TTC549 (cell line): ENCODE measurements at regions not wholly inside any gene's neighbourhood (a gene's known extent, or its start where the extent isn't known, plus 50 kb on each side); places are given as distances from the start of the nearest gene placed in this dataset.

ENCODE experiments used
- FAIRE-seq: peaks from 2 replicates; lab custom pipeline; 2012; peaks lifted over from hg19 to GRCh38; lab: Jason Lieb, UNC

DNA sequence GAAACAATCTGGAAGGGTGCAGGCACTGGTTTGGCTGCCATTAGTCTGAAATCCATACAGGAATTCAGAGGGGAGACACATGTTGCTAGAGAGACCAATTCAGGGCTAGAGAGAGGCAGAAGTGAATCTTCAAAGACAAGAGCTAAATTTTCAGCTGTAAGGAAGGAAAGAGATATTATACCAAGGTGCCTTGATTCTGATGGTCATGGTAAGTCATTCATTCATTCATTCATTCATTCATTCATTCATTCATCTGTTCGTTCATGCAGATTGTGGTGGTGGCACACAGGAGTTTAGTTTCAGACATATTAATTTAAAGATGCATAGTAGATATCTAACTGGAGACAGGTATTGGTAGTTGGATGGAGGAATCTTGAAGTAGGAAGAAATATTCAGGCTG lies 1493.5 kb upstream of the TMEM132C start:
- FAIRE-seq = no peak

GRCh38 chr12:126776026-126776655 lies 1490.8 kb upstream of the TMEM132C start:
- FAIRE-seq = no peak

- no peak for FAIRE-seq
Measured at GRCh38 chr12:126780343-126780742, 1486.6 kb upstream of the TMEM132C start.

- FAIRE-seq = no peak
Measured at GRCh38 chr12:126781593-126781992, 1485.4 kb upstream of the TMEM132C start.

DNA sequence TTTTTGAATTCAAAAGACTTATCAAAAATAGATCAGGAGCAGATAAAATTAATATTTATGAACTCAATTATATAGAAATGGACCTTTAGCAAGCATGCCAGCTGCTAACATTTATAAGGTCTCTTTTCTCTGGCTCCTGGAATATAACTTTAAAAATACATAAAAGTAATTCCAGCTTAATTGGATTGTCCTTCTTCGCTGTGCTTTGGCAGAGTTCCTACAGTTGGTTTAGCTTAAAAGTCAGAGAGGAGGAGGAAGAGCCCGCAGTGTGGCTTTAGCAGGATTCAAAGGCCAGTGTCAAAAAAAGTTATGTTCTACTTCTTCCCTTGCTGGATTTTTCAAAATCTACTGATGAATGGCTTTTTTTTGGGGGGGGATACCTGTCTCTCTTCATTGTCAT lies 1484.9 kb upstream of the TMEM132C start:
- no peak for FAIRE-seq

GRCh38 chr12:126784328-126784921 lies 1482.5 kb upstream of the TMEM132C start:
- no peak for FAIRE-seq

DNA sequence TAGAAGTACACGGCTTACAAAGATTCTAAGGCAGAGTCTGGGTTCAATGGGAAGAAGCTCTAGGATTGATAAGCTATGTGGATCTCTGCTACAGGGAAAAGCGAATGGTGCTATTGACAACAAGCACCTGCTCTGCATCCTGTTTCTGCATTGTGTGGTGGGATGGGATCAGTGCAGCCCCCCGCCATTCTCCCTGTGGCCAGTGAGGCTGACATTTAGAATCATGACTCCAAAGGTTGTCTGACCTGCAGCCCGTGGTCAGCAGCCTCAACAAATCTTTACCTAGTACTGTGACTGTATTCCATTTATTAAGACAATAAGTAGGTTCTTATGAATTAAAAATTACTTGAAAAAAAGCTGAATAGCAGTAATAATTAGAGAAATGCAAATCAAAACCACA lies 1477.0 kb upstream of the TMEM132C start:
- FAIRE-seq = no peak

DNA sequence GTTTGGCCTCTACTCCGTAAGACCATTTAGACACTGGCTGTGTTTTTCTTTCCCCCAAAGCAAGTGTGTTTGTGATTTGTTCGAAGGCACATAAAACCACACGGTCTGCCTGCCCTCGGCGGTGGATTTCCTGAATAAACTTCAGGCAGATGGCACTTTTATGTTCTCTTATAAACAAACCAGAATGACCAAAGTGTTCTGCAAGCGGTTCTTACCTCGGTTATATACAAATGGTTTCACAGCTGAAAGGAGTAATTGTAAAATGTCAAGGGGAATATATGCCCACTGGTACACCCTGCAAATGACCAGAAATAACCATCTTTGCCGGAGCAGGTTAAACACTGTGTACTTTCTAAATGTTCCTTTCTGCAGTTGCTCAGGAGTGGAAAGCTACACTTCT lies 1475.8 kb upstream of the TMEM132C start:
- no peak for FAIRE-seq

DNA sequence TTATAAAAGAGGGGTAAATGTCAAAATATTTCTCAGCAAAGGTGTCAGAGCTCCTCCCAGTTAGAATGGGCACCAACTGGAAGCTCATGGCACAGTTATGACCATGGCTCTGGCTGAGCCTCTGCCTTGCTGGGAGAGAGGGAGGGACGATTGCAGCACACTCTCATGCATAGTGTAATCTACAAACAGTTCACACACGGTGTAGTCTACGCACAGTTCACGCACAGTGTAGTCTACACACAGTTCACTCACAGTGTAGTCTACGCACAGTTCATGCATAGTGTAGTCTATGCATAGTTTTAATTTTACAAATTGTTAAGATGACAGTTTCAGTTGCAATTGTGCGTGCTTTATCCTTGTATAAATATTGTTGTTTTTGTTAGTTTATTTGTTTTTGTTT lies 1474.6 kb upstream of the TMEM132C start:
- no peak for FAIRE-seq

DNA sequence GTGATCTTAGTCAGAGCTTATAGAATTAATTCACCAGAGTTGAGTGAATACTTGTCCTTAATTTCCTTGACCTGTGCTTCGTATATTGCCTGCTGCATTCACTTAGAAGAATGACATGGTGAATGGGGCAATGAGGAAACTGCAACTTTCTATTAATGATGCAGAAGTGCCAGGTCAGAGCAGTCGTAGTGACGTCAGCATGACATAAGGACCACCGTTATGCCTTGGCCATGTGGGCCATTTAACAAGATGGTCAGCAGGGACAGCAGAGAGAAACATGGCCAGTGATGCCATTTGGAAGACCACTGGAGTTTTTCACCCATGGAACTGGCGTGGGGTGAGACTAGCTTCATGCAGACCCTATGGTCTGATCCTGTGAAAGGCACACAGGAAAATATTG lies 1469.4 kb upstream of the TMEM132C start:
- no peak for FAIRE-seq

- no peak for FAIRE-seq
Measured at GRCh38 chr12:126798449-126798848, 1468.5 kb upstream of the TMEM132C start.

DNA sequence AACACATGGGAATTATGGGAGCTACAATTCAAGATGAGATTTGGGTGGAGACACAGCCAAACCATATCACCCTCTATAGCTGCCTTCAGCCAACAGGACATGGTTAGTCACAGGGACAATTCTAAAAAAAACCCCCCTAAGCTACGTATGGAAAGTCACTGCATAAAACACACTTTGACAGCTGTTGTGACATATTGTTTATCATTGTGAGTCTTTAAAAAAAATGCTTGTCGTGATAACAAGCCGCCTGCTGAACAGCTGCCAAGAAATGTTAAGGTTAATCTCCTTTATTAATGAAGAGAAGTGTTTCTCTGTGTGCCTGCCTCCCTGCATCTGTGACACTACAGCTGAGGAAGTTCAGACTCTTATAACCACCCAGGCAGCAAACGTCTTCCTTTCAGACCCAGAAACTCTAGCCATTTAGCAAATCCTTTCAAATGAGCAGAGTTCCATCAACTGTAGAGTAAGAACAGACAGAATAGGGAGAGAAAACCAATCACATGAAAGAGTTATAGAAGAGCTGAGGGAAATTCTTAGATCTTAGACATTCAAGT lies 1459.6 kb upstream of the TMEM132C start:
- no peak for FAIRE-seq

GRCh38 chr12:126811391-126811790 lies 1455.6 kb upstream of the TMEM132C start:
- no peak for FAIRE-seq

GRCh38 chr12:126819554-126819953 lies 1447.4 kb upstream of the TMEM132C start:
- no peak for FAIRE-seq

DNA sequence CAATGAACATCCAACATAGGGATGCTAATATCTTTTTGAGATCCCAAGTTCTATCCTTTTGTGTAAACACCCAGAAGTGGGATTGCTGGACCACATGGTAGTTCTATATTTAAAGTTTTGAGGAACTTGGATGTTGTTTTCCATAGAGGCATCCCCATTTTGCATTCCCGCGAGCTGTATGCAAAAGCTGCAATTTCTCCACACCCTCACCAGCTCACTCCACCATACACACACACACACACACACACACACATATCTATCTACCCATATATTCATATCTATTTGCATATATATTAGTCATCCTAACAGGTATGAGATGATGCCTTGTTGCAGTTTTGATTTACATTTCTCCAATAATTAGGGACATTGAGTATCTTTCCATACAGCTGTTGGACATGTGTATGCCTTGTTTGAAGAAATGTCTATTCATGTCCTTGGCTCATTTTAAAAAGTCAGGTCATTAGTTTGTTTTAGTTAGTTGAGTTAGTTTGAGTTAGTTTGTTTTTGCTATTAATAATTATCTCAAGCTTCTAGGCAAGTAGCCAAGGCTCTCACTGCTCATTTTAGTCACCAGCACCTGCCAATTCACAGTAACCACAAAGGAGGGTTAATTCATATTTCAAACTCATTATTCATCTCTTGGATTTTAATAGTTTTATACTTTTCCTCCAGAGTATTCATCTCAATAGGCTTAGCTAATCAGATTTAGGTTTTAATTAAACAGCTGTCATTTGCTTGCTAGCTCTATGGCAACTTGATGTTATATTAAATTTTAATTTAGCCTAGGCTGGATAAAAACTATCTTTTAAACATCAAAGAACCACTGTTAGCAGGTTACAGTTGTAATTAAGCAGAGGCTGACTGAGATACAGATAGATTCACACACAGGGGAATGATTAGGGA lies 1435.9 kb upstream of the TMEM132C start:
- FAIRE-seq = no peak

DNA sequence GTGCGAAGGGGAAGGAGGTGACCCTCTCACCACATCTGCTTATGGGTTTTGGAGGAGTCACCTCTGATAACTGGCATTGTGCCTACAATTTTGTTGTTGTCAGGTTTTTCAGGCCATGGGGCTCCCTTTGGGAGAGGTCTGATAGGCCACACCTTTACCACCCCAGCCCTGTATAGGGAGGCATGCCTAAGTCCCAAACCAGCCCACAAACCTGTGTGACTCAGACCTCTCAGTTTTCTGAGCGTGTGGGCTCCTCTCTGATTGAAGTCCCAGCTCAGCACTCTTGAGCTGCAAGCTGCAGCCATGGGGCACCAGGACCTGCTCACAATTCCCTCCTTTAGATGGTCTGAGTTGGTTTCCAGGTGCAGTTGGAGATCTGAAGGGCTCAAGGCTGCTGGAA lies 1429.3 kb upstream of the TMEM132C start:
- no peak for FAIRE-seq

DNA sequence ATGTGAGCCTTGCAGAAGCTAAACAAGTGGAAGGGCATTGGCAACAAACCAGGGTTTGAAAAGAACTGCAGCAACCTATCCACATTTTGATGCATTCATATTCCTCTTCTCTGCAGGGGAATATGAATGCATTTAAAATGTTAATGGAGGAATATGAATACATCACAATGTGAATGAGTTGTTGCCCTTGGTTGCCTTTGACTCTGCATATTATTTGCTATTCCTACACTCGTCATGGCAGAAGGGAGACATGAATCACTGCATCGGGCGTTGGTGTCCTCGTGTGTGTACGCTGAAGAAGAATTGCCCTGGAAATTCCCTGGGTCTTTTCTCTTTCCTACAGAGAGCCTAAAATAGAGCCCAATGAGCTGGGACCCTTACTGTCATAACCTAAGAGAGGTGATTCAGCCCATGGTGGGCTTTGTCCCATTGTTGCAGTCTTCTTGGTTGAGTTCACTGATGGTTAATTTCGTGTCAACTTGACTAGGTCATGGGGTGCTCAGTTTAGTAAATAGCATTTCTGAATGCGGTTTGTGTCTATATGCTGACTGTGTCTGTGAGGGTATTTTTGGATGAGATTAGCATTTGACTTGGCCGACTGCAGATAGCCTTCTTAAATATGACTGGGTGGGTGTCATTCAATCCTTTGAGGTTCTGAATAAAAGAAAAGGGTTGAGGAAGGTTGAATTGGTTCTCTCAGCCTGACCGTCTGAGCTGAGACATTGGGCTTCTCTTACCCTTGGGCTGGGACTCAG lies 1422.9 kb upstream of the TMEM132C start:
- FAIRE-seq = no peak

GRCh38 chr12:126847005-126847629 lies 1419.9 kb upstream of the TMEM132C start:
- FAIRE-seq = no peak

DNA sequence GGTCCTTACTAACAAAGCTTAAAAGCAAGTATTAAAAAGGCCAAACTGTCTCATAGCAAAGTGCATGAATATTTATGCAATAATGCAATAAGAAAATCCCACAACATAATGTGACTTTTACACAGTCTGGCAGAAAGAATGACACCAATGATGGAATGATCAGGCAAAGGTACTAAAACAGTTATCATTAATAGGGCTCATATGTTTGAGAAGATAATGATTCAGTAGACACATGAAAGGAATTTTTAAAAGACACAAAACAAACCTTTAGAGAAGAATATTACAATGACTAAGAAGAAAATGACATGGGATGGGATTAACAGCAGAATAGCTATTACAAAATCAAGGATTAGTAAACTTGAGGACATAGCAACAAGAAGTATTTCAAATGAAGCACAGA lies 1411.2 kb upstream of the TMEM132C start:
- FAIRE-seq = no peak

- FAIRE-seq = no peak
Measured at GRCh38 chr12:126856958-126857357, 1410.0 kb upstream of the TMEM132C start.

DNA sequence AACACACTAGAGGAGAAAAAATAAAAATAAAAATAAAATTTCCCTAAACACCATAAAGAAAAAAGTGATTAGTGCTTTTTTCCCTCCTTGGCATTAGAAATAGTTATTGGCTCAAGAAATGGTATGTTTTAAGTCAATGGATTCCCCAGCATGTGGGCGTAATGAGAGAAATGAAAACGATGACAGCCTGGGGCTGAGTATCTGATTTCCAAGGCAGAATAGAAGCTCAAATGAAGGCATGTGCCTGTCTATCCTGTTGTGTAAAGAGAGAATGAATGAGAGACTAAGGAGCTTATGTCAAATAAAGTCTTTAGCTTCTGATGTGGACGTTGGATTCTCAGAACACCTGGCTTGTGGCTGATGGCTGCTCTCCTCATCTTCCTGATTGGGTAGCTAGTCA lies 1408.4 kb upstream of the TMEM132C start:
- FAIRE-seq = no peak

DNA sequence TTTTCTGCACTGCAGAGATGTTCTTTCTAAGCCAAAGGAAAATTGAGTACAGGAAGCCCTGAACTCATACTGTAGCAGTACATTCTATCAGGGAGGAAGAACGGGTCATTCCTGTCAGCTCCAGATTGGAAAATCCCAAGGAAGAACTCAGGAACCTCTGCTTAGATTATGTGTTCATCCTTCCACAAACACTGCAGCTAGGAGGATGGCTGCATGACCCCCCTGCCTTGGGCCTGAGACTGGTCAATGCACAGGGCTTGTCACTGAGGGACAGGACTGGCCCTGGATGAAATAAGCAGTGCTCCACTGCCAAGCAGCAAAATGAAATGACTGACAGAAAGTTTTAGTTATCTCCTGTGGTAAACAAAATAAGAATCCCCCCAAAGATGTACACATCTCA lies 1406.8 kb upstream of the TMEM132C start:
- FAIRE-seq = no peak
